Keratinocyte (primary cell): ENCODE measurements at regions not wholly inside any gene's neighbourhood (a gene's known extent, or its start where the extent isn't known, plus 50 kb on each side); places are given as distances from the start of the nearest gene placed in this dataset.

Experiments used
- DNase-seq: peaks from one replicate; pipeline ENCODE4 v3.0.0-alpha.2; 2011; ENCODE audit warnings: low read depth, missing footprints, low spot score
- FAIRE-seq: peaks from 2 replicates; lab custom pipeline; 2011; peaks lifted over from hg19 to GRCh38; lab: Jason Lieb, UNC
- H2AFZ ChIP-seq: 2 replicates; pipeline ENCODE4 v1.6.0; 2012; ENCODE audit warnings: low read length, control low read depth, inconsistent platforms; ENCODE audit not compliant: control insufficient read depth
- H3K27ac ChIP-seq: 2 replicates; pipeline ENCODE4 v1.5.1; 2011; ENCODE audit warnings: low read length; ENCODE audit not compliant: control insufficient read depth, insufficient read depth
- H3K27me3 ChIP-seq: 3 replicates; pipeline ENCODE4 v1.6.0; 2011; ENCODE audit warnings: low read length; ENCODE audit not compliant: control insufficient read depth, insufficient read depth; ENCODE audit errors: extremely low read depth
- H3K36me3 ChIP-seq, 2 experiments: 2 replicates in 1 of 2; 3 replicates in 1 of 2; pipeline ENCODE4 v1.5.1; 2011; ENCODE audit warnings: low read length in 2 of 2, mild to moderate bottlenecking in 1 of 2; ENCODE audit not compliant: control insufficient read depth in 2 of 2, insufficient read depth in 2 of 2; ENCODE audit errors: extremely low read depth in 1 of 2
- H3K4me1 ChIP-seq: 3 replicates; pipeline ENCODE4 v1.5.1; 2011; ENCODE audit warnings: low read length; ENCODE audit not compliant: control insufficient read depth, insufficient read depth; ENCODE audit errors: extremely low read depth
- H3K4me2 ChIP-seq: 3 replicates; pipeline ENCODE4 v1.6.0; 2011; ENCODE audit warnings: low read depth, low read length; ENCODE audit not compliant: control insufficient read depth, insufficient read depth; ENCODE audit errors: extremely low read depth
- H3K4me3 ChIP-seq, 3 experiments: fragments of 200-600 bp in 1 of 3; sonication (generic) in 1 of 3; 2 replicates in 2 of 3; 3 replicates in 1 of 3; pipeline ENCODE4 v1.5.1; 2011 to 2016; ENCODE audit warnings: low read length in 3 of 3, mild to moderate bottlenecking in 3 of 3, control low read depth in 2 of 3, inconsistent platforms in 1 of 3, low read depth in 1 of 3, mixed read lengths in 1 of 3, mixed run types in 1 of 3, moderate library complexity in 1 of 3; ENCODE audit not compliant: control insufficient read depth in 2 of 3, insufficient read depth in 2 of 3; ENCODE audit errors: extremely low read depth in 1 of 3
- H3K79me2 ChIP-seq: 2 replicates; pipeline ENCODE4 v1.6.0; 2012; ENCODE audit warnings: low read length; ENCODE audit not compliant: control insufficient read depth, insufficient read depth
- H3K9ac ChIP-seq: 3 replicates; pipeline ENCODE4 v1.6.0; 2011; ENCODE audit warnings: low read length; ENCODE audit not compliant: control insufficient read depth, insufficient read depth; ENCODE audit errors: extremely low read depth
- H3K9me1 ChIP-seq: 3 replicates; pipeline ENCODE4 v1.6.0; 2011; ENCODE audit warnings: low read length; ENCODE audit not compliant: control insufficient read depth, insufficient read depth; ENCODE audit errors: extremely low read depth
- H3K9me3 ChIP-seq: 2 replicates; pipeline ENCODE4 v1.5.1; 2012; ENCODE audit warnings: low read depth, low read length; ENCODE audit not compliant: control insufficient read depth
- H4K20me1 ChIP-seq: 3 replicates; pipeline ENCODE4 v1.6.0; 2011; ENCODE audit warnings: low read length; ENCODE audit not compliant: control insufficient read depth, insufficient read depth; ENCODE audit errors: extremely low read depth
- CTCF ChIP-seq, 3 experiments: IDR thresholded peaks in 1 of 3; conservative IDR thresholded peaks in 1 of 3; optimal IDR thresholded peaks in 1 of 3; 2 replicates in 2 of 3; 3 replicates in 1 of 3; pipeline versions ENCODE3 to v1.5.1; 2011; ENCODE audit warnings: low read length in 3 of 3, mild to moderate bottlenecking in 3 of 3, moderate library complexity in 2 of 3, control low read depth in 1 of 3, inconsistent platforms in 1 of 3; ENCODE audit not compliant: insufficient read depth in 2 of 3; ENCODE audit errors: extremely low read depth in 1 of 3
- EZH2 ChIP-seq: IDR thresholded peaks from one replicate; pipeline ENCODE4 v1.6.1; 2012; ENCODE audit warnings: inconsistent platforms, mild to moderate bottlenecking, low read length, moderate library complexity
- dilution Hi-C: fragments of 300-500 bp; cut with MboI; formaldehyde crosslinking; loops from one replicate; pipeline ENCODE4 v1.7.0; 2020; ENCODE audit warnings: low sequenced_read_pairs; ENCODE audit not compliant: extremely low pct_ligation_motif_present

- no peak for FAIRE-seq
- TF ChIP-seq CTCF (optimal IDR thresholded peaks at IDR 0.05 in 1 of 3, IDR thresholded peaks at IDR 0.05 in 1 of 3, conservative IDR thresholded peaks at IDR 0.05 in 1 of 3; ENCODE audit: extremely low read depth in 1 of 3, insufficient read depth in 2 of 3, low read length in 3 of 3) (no peak), EZH2 (no peak)
- Histone ChIP-seq H3K9me3 (no peaks in the 10 kb centered on the region), H2AFZ (no peak overlapping the region), H3K27ac (no peak overlapping the region), H3K79me2 (no peaks in the 10 kb centered on the region), H3K9ac (no peak overlapping the region), H3K27me3 (no peaks in the 10 kb centered on the region), H3K4me2 (no peak overlapping the region), H3K9me1 (no peaks in the 10 kb centered on the region), H3K4me1 (no peaks in the 10 kb centered on the region), H3K4me3 (no peak overlapping the region), H3K36me3 (no peaks in the 10 kb centered on the region), H4K20me1 (no peaks in the 10 kb centered on the region)
- DNase-seq: no peak
- dilution Hi-C loops: no loop called here
Observed at GRCh38 chr5:99940540-99940939, 594.6 kb upstream of the FAM174A start.

GRCh38 chr5:99936911-99937310 is 598.3 kb upstream of the FAM174A start:
- no peak overlapping the region for H3K9ac ChIP-seq
- H3K4me1 ChIP-seq: no peaks in the 10 kb centered on the region
- DNase-seq (no peak), FAIRE-seq (no peak)
- no peaks in the 10 kb centered on the region for H3K36me3 ChIP-seq
- no peaks in the 10 kb centered on the region for H3K79me2 ChIP-seq
- no peaks in the 10 kb centered on the region for H4K20me1 ChIP-seq
- dilution Hi-C loops: no loop called here
- H3K9me1 ChIP-seq: no peaks in the 10 kb centered on the region
- no peak for TF ChIP-seq EZH2
- TF ChIP-seq CTCF (optimal IDR thresholded peaks at IDR 0.05 in 1 of 3, IDR thresholded peaks at IDR 0.05 in 1 of 3, conservative IDR thresholded peaks at IDR 0.05 in 1 of 3; ENCODE audit: extremely low read depth in 1 of 3, insufficient read depth in 2 of 3, low read length in 3 of 3): no peak
- H3K27me3 ChIP-seq: no peaks in the 10 kb centered on the region
- no peak overlapping the region for H3K4me3 ChIP-seq
- H3K27ac ChIP-seq: no peak overlapping the region
- no peak overlapping the region for H3K4me2 ChIP-seq
- no peak overlapping the region for H2AFZ ChIP-seq
- no peaks in the 10 kb centered on the region for H3K9me3 ChIP-seq
